CD14-positive monocyte (primary cell): ENCODE measurements at regions not wholly inside any gene's neighbourhood (a gene's known extent, or its start where the extent isn't known, plus 50 kb on each side); places are given as distances from the start of the nearest gene placed in this dataset.

Experiments used
- DNase-seq, 3 donors: peaks; one replicate each; pipeline ENCODE4 v3.0.0-alpha.2; 2011 to 2022
- H2AFZ ChIP-seq: 2 replicates; pipeline ENCODE4 v1.6.0; 2012; ENCODE audit warnings: mild to moderate bottlenecking, low read depth, low read length, inconsistent platforms; ENCODE audit not compliant: insufficient read depth, poor library complexity, severe bottlenecking
- H3K27ac ChIP-seq, 2 donors: 1 replicate in 1 of 2; 2 replicates in 1 of 2; pipeline ENCODE4 v1.5.1; 2012 to 2013; ENCODE audit warnings: low read length in 2 of 2, control low read depth in 1 of 2, inconsistent platforms in 1 of 2, low read depth in 1 of 2, mild to moderate bottlenecking in 1 of 2
- H3K27me3 ChIP-seq, 2 donors: one replicate each; pipeline versions ENCODE4 v1.6.0 to v1.6.1; 2011 to 2013; ENCODE audit warnings: low read length in 2 of 2; ENCODE audit not compliant: control insufficient read depth in 2 of 2, insufficient read depth in 2 of 2
- H3K36me3 ChIP-seq, 2 donors: replicated peaks in 1 of 2; 1 replicate in 1 of 2; 2 replicates in 1 of 2; pipeline versions ENCODE4 v1.5.1 to v1.6.1; 2012 to 2013; ENCODE audit warnings: low read length in 2 of 2, control low read depth in 1 of 2, inconsistent platforms in 1 of 2, mild to moderate bottlenecking in 1 of 2; ENCODE audit not compliant: insufficient read depth in 2 of 2, control insufficient read depth in 1 of 2
- H3K4me1 ChIP-seq, 2 donors: 1 replicate in 1 of 2; 2 replicates in 1 of 2; pipeline versions ENCODE4 v1.5.1 to v1.6.1; 2012 to 2013; ENCODE audit warnings: low read length in 2 of 2, control low read depth in 1 of 2, inconsistent platforms in 1 of 2, mild to moderate bottlenecking in 1 of 2, moderate library complexity in 1 of 2; ENCODE audit not compliant: insufficient read depth in 2 of 2, control insufficient read depth in 1 of 2
- H3K4me2 ChIP-seq: replicated peaks from 2 replicates; pipeline ENCODE3; 2012; ENCODE audit warnings: low read length, moderate library complexity, mild to moderate bottlenecking; ENCODE audit not compliant: poor library complexity, severe bottlenecking; ENCODE audit errors: extremely low read depth
- H3K4me3 ChIP-seq, 3 experiments: fragments of 200-600 bp in 1 of 3; sonication (generic) in 1 of 3; replicated peaks in 1 of 3; 1 replicate in 2 of 3; 2 replicates in 1 of 3; pipeline ENCODE4 v1.5.1; 2011 to 2013; ENCODE audit warnings: low read length in 3 of 3, mild to moderate bottlenecking in 3 of 3, control low read depth in 2 of 3, low read depth in 2 of 3, inconsistent platforms in 1 of 3, moderate library complexity in 1 of 3
- H3K79me2 ChIP-seq: 2 replicates; pipeline ENCODE4 v1.6.0; 2012; ENCODE audit warnings: mild to moderate bottlenecking, control low read depth, inconsistent platforms, low read length, moderate library complexity; ENCODE audit not compliant: insufficient read depth
- H3K9ac ChIP-seq: 2 replicates; pipeline ENCODE4 v1.6.0; 2017; ENCODE audit warnings: low read length, mild to moderate bottlenecking; ENCODE audit not compliant: insufficient read depth, poor library complexity, severe bottlenecking
- H3K9me3 ChIP-seq, 2 donors: replicated peaks in 1 of 2; 1 replicate in 1 of 2; 2 replicates in 1 of 2; pipeline versions ENCODE4 v1.5.1 to v1.6.1; 2012 to 2013; ENCODE audit warnings: low read length in 2 of 2, control low read depth in 1 of 2; ENCODE audit not compliant: control insufficient read depth in 1 of 2, insufficient read depth in 1 of 2
- H4K20me1 ChIP-seq: 2 replicates; pipeline ENCODE4 v1.6.0; 2012; ENCODE audit warnings: mild to moderate bottlenecking, low read length, control low read depth, moderate library complexity; ENCODE audit not compliant: insufficient read depth
- H3K27ac Mint-ChIP-seq, 7 donors: one replicate each; pipeline ENCODE4 v1.8.0; 2020; ENCODE audit warnings: mild to moderate bottlenecking in 7 of 7, mixed read lengths in 7 of 7, moderate library complexity in 6 of 7, inconsistent platforms in 2 of 7
- H3K27me3 Mint-ChIP-seq, 3 donors: one replicate each; pipeline ENCODE4 v1.8.0; 2021 to 2022; ENCODE audit warnings: low read depth in 3 of 3, mild to moderate bottlenecking in 3 of 3, mixed read lengths in 3 of 3, moderate library complexity in 3 of 3, inconsistent platforms in 1 of 3
- H3K36me3 Mint-ChIP-seq, 2 donors: one replicate each; pipeline ENCODE4 v1.8.0; 2020; ENCODE audit warnings: mixed read lengths in 2 of 2, inconsistent platforms in 1 of 2, mild to moderate bottlenecking in 1 of 2
- H3K4me1 Mint-ChIP-seq: one replicate; pipeline ENCODE4 v1.8.0; 2020; ENCODE audit warnings: mild to moderate bottlenecking, mixed read lengths
- H3K4me3 Mint-ChIP-seq, 2 donors: one replicate each; pipeline ENCODE4 v1.8.0; 2020; ENCODE audit warnings: mild to moderate bottlenecking in 2 of 2, mixed read lengths in 2 of 2, moderate library complexity in 1 of 2
- H3K9me3 Mint-ChIP-seq, 7 donors: one replicate each; pipeline ENCODE4 v1.8.0; 2020 to 2022; ENCODE audit warnings: mixed read lengths in 7 of 7, mild to moderate bottlenecking in 6 of 7, moderate library complexity in 6 of 7, inconsistent platforms in 2 of 7
- CTCF ChIP-seq: fragments of 200-600 bp; IDR thresholded peaks from one replicate; pipeline ENCODE4 v1.8.0; 2022; ENCODE audit warnings: antibody characterized with exemption, mild to moderate bottlenecking
- WGBS: methylation state at CpG from one replicate; pipeline ENCODE4 v1.1.5; 2013; ENCODE audit warnings: missing lambda C conversion rate; ENCODE audit not compliant: insufficient coverage; 5-methylcytosine and 5-hydroxymethylcytosine counted together
- intact Hi-C, 2 donors: fragments of 100-400 bp; cut with micrococcal nuclease; formaldehyde crosslinking; loops; one replicate each; pipeline versions ENCODE4 v1.15.0 to v1.15.1; 2023

GRCh38 chr18:39462436-39462835, 1896.8 kb upstream of the CELF4 start:
- peak overlapping the region in 1 of 7 donors; percentile 5 for H3K27ac Mint-ChIP-seq
- Histone ChIP-seq H3K36me3 (no peaks in the 10 kb centered on the region), H3K4me2 (no peak overlapping the region), H3K9ac (no peak overlapping the region), H3K9me3 (peaks cover 4 to 7% of the 10 kb centered on the region in 2 donors), H3K27me3 (no peaks in the 10 kb centered on the region), H3K4me1 (no peaks in the 10 kb centered on the region), H3K79me2 (no peaks in the 10 kb centered on the region), H4K20me1 (no peaks in the 10 kb centered on the region), H3K27ac (no peak overlapping the region), H2AFZ (no peak overlapping the region), H3K4me3 (no peak overlapping the region)
- H3K27me3 Mint-ChIP-seq, result no peaks in the 10 kb centered on the region
- no peaks in the 10 kb centered on the region for H3K4me1 Mint-ChIP-seq
- H3K9me3 Mint-ChIP-seq, result peaks cover 2 to 15% (median 9%) of the 10 kb centered on the region in 7 donors
- intact Hi-C loops, result no loop called here
- H3K4me3 Mint-ChIP-seq, result no peak overlapping the region
- peaks cover 0 to 1% of the 10 kb centered on the region in 2 donors for H3K36me3 Mint-ChIP-seq
- WGBS, result no CpG with 5 or more reads among the region's 1 CpG
- TF ChIP-seq CTCF, result no peak
- DNase-seq, result no peak

GRCh38 chr18:39460136-39460535, 1894.5 kb upstream of the CELF4 start:
- H3K27me3 ChIP-seq, result no peaks in the 10 kb centered on the region
- no peak overlapping the region for H2AFZ ChIP-seq
- TF ChIP-seq CTCF, result no peak
- Mint-ChIP-seq H3K27ac (no peak overlapping the region), H3K4me3 (no peak overlapping the region), H3K9me3 (peaks cover 2 to 15% (median 5%) of the 10 kb centered on the region in 7 donors), H3K27me3 (no peaks in the 10 kb centered on the region), H3K4me1 (no peaks in the 10 kb centered on the region), H3K36me3 (peaks cover 0 to 1% of the 10 kb centered on the region in 2 donors)
- H3K9me3 ChIP-seq, result peaks cover 4% of the 10 kb centered on the region in 2 donors
- H4K20me1 ChIP-seq, result no peaks in the 10 kb centered on the region
- intact Hi-C loops, result no loop called here
- H3K4me1 ChIP-seq, result no peaks in the 10 kb centered on the region
- no peak overlapping the region for H3K4me2 ChIP-seq
- no peaks in the 10 kb centered on the region for H3K36me3 ChIP-seq
- no peaks in the 10 kb centered on the region for H3K79me2 ChIP-seq
- no peak overlapping the region for H3K27ac ChIP-seq
- no peak overlapping the region for H3K4me3 ChIP-seq
- no peak for DNase-seq
- H3K9ac ChIP-seq, result no peak overlapping the region
